Nephron (organoid): ENCODE measurements at regions not wholly inside any gene's neighbourhood (a gene's known extent, or its start where the extent isn't known, plus 50 kb on each side); places are given as distances from the start of the nearest gene placed in this dataset.

Experiments used
- H3K27ac Mint-ChIP-seq, 3 experiments: 2 replicates each; pipeline ENCODE4 v1.8.0; 2020; ENCODE audit warnings: mixed read lengths in 3 of 3, mild to moderate bottlenecking in 2 of 3, moderate library complexity in 1 of 3
- H3K27me3 Mint-ChIP-seq: 2 replicates; pipeline ENCODE4 v1.8.0; 2021; ENCODE audit warnings: low read depth, mild to moderate bottlenecking, moderate library complexity, mixed read lengths
- H3K36me3 Mint-ChIP-seq: 2 replicates; pipeline ENCODE4 v1.8.0; 2020; ENCODE audit warnings: low read depth, mixed read lengths
- H3K4me1 Mint-ChIP-seq: 2 replicates; pipeline ENCODE4 v1.8.0; 2020; ENCODE audit warnings: mixed read lengths
- H3K4me3 Mint-ChIP-seq, 3 experiments: 2 replicates each; pipeline ENCODE4 v1.8.0; 2020; ENCODE audit warnings: mild to moderate bottlenecking in 3 of 3, mixed read lengths in 3 of 3, moderate library complexity in 2 of 3
- H3K9me3 Mint-ChIP-seq: 2 replicates; pipeline ENCODE4 v1.8.0; 2020; ENCODE audit warnings: mixed read lengths
- CTCF ChIP-seq, 3 experiments: fragments of 200-600 bp; sonication (generic); IDR thresholded peaks; one replicate each; pipeline ENCODE4 v1.5.0; 2021; ENCODE audit warnings: antibody characterized with exemption in 3 of 3; ENCODE audit not compliant: unreplicated experiment in 3 of 3

- no peaks in the 10 kb centered on the region for H3K36me3 Mint-ChIP-seq
- H3K9me3 Mint-ChIP-seq: no peaks in the 10 kb centered on the region
- H3K4me3 Mint-ChIP-seq: no peak overlapping the region
- no peak overlapping the region for H3K27ac Mint-ChIP-seq
- H3K4me1 Mint-ChIP-seq: peaks cover 23% of the 10 kb centered on the region
- H3K27me3 Mint-ChIP-seq: no peaks in the 10 kb centered on the region
- TF ChIP-seq CTCF (IDR thresholded peaks at IDR 0.05; ENCODE audit: unreplicated experiment in 3 of 3): no peak
Measured at GRCh38 chr21:26759731-26760130, 85.5 kb downstream of the ADAMTS1 start.

- no peaks in the 10 kb centered on the region for H3K27me3 Mint-ChIP-seq
Measured at GRCh38 chr21:26758083-26758880, 86.9 kb downstream of the ADAMTS1 start.

GRCh38 chr21:26756491-26757159, 88.6 kb downstream of the ADAMTS1 start:
- no peaks in the 10 kb centered on the region for H3K9me3 Mint-ChIP-seq
- peaks cover 27% of the 10 kb centered on the region for H3K4me1 Mint-ChIP-seq
- no peak overlapping the region for H3K4me3 Mint-ChIP-seq
- peak overlapping the region in 2 of 3 experiments; percentile 1 to 12 for H3K27ac Mint-ChIP-seq
- TF ChIP-seq CTCF (IDR thresholded peaks at IDR 0.05; ENCODE audit: unreplicated experiment in 3 of 3): no peak
- H3K27me3 Mint-ChIP-seq: no peaks in the 10 kb centered on the region
- no peaks in the 10 kb centered on the region for H3K36me3 Mint-ChIP-seq

More at GRCh38 chr21:26758083-26758880, 86.9 kb downstream of the ADAMTS1 start:
- Mint-ChIP-seq H3K36me3 (no peaks in the 10 kb centered on the region), H3K4me3 (no peak overlapping the region), H3K9me3 (no peaks in the 10 kb centered on the region), H3K4me1 (peaks cover 27% of the 10 kb centered on the region), H3K27ac (no peak overlapping the region)
- TF ChIP-seq CTCF (IDR thresholded peaks at IDR 0.05; ENCODE audit: unreplicated experiment in 3 of 3): no peak

GRCh38 chr21:26754853-26755252, 90.4 kb downstream of the ADAMTS1 start:
- no peaks in the 10 kb centered on the region for H3K27me3 Mint-ChIP-seq
- H3K9me3 Mint-ChIP-seq: peaks cover 3% of the 10 kb centered on the region
- TF ChIP-seq CTCF (IDR thresholded peaks at IDR 0.05; ENCODE audit: unreplicated experiment in 3 of 3): no peak
- no peaks in the 10 kb centered on the region for H3K36me3 Mint-ChIP-seq
- H3K4me3 Mint-ChIP-seq: no peak overlapping the region
- no peak overlapping the region for H3K27ac Mint-ChIP-seq
- peaks cover 27% of the 10 kb centered on the region for H3K4me1 Mint-ChIP-seq

GRCh38 chr21:26753822-26754221, 91.4 kb downstream of the ADAMTS1 start:
- Mint-ChIP-seq H3K36me3 (no peaks in the 10 kb centered on the region), H3K27me3 (no peaks in the 10 kb centered on the region), H3K9me3 (peaks cover 3% of the 10 kb centered on the region), H3K4me1 (peaks cover 27% of the 10 kb centered on the region), H3K27ac (no peak overlapping the region), H3K4me3 (no peak overlapping the region)
- TF ChIP-seq CTCF (IDR thresholded peaks at IDR 0.05; ENCODE audit: unreplicated experiment in 3 of 3): no peak
